H9 (cell line): ENCODE measurements at regions not wholly inside any gene's neighbourhood (a gene's known extent, or its start where the extent isn't known, plus 50 kb on each side); places are given as distances from the start of the nearest gene placed in this dataset.

Experiments
- DNase-seq: peaks from one replicate; pipeline ENCODE4 v3.0.0-alpha.2; 2017
- H2AFZ ChIP-seq: one replicate; pipeline ENCODE4 v1.6.1; 2013; ENCODE audit warnings: mild to moderate bottlenecking, low read length, control low read depth, moderate library complexity
- H2AK5ac ChIP-seq: 2 replicates; pipeline ENCODE4 v1.6.1; 2013; ENCODE audit warnings: low read length, control low read depth, mixed read lengths; ENCODE audit not compliant: insufficient read length
- H2BK120ac ChIP-seq: one replicate; pipeline ENCODE4 v1.6.1; 2013; ENCODE audit warnings: low read depth, mild to moderate bottlenecking, low read length, control low read depth, inconsistent platforms; ENCODE audit not compliant: poor library complexity, severe bottlenecking
- H2BK12ac ChIP-seq: 2 replicates; pipeline ENCODE4 v1.6.1; 2013; ENCODE audit warnings: low read length, control low read depth, mixed read lengths, low read depth; ENCODE audit not compliant: insufficient read length
- H2BK15ac ChIP-seq: 2 replicates; pipeline ENCODE4 v1.6.1; 2013; ENCODE audit warnings: low read depth, low read length, control low read depth
- H2BK20ac ChIP-seq: one replicate; pipeline ENCODE4 v1.6.1; 2013; ENCODE audit warnings: low read depth, mild to moderate bottlenecking, low read length, control low read depth, inconsistent platforms; ENCODE audit not compliant: poor library complexity, severe bottlenecking
- H2BK5ac ChIP-seq: 2 replicates; pipeline ENCODE4 v1.6.1; 2013; ENCODE audit warnings: low read length, control low read depth, mixed read lengths; ENCODE audit not compliant: insufficient read length
- H3K14ac ChIP-seq: 2 replicates; pipeline ENCODE4 v1.6.1; 2013; ENCODE audit warnings: low read length, control low read depth; ENCODE audit not compliant: insufficient read depth
- H3K18ac ChIP-seq: 2 replicates; pipeline ENCODE4 v1.6.1; 2013; ENCODE audit warnings: low read depth, mild to moderate bottlenecking, mixed read lengths, low read length, control low read depth; ENCODE audit not compliant: insufficient read length
- H3K23ac ChIP-seq: 2 replicates; pipeline ENCODE4 v1.6.1; 2013; ENCODE audit warnings: low read length, control low read depth, mixed read lengths, low read depth; ENCODE audit not compliant: insufficient read length
- H3K23me2 ChIP-seq: 2 replicates; pipeline ENCODE4 v1.6.1; 2013; ENCODE audit warnings: low read depth, mild to moderate bottlenecking, mixed read lengths, low read length, control low read depth; ENCODE audit not compliant: insufficient read length, poor library complexity, severe bottlenecking
- H3K27ac ChIP-seq: 2 replicates; pipeline ENCODE4 v1.5.1; 2013; ENCODE audit warnings: low read length, control low read depth, mixed read lengths, low read depth; ENCODE audit not compliant: insufficient read length
- H3K27me3 ChIP-seq: 2 replicates; pipeline ENCODE4 v1.6.1; 2013; ENCODE audit warnings: low read length, control low read depth, inconsistent platforms; ENCODE audit not compliant: insufficient read depth
- H3K4ac ChIP-seq: 2 replicates; pipeline ENCODE4 v1.6.1; 2013; ENCODE audit warnings: low read depth, mild to moderate bottlenecking, control low read depth, inconsistent platforms, low read length, moderate library complexity
- H3K4me1 ChIP-seq: 2 replicates; pipeline ENCODE4 v1.6.1; 2013; ENCODE audit warnings: low read length, control low read depth, inconsistent platforms; ENCODE audit not compliant: insufficient read depth
- H3K4me2 ChIP-seq: 2 replicates; pipeline ENCODE4 v1.6.1; 2013; ENCODE audit warnings: low read length, control low read depth, mixed read lengths; ENCODE audit not compliant: insufficient read length, insufficient read depth
- H3K56ac ChIP-seq: 2 replicates; pipeline ENCODE4 v1.6.1; 2013; ENCODE audit warnings: low read depth, mild to moderate bottlenecking, mixed read lengths, low read length, control low read depth; ENCODE audit not compliant: insufficient read length
- H3K79me1 ChIP-seq: 2 replicates; pipeline ENCODE4 v1.6.1; 2013; ENCODE audit warnings: low read depth, mild to moderate bottlenecking, moderate library complexity, low read length, control low read depth, inconsistent platforms; ENCODE audit not compliant: insufficient read depth, poor library complexity, severe bottlenecking
- H3K79me2 ChIP-seq: 2 replicates; pipeline ENCODE4 v1.6.1; 2013; ENCODE audit warnings: low read length, control low read depth, inconsistent platforms; ENCODE audit not compliant: insufficient read depth
- H3K9ac ChIP-seq: 2 replicates; pipeline ENCODE4 v1.6.1; 2013; ENCODE audit warnings: low read length, control low read depth, mixed read lengths; ENCODE audit not compliant: insufficient read length; ENCODE audit errors: extremely low read depth
- H3K9me3 ChIP-seq: one replicate; pipeline ENCODE4 v1.6.1; 2013; ENCODE audit warnings: low read depth, low read length, inconsistent platforms; ENCODE audit not compliant: control insufficient read depth
- H3T11ph ChIP-seq: one replicate; pipeline ENCODE4 v1.6.1; 2013; ENCODE audit warnings: mild to moderate bottlenecking, low read length, control low read depth, inconsistent platforms
- H4K20me1 ChIP-seq: one replicate; pipeline ENCODE4 v1.6.1; 2013; ENCODE audit not compliant: control insufficient read depth, insufficient read length, insufficient read depth
- H4K5ac ChIP-seq: 2 replicates; pipeline ENCODE4 v1.6.1; 2013; ENCODE audit warnings: low read depth, mild to moderate bottlenecking, mixed read lengths, low read length, control low read depth; ENCODE audit not compliant: insufficient read length
- H4K8ac ChIP-seq: replicated peaks from 2 replicates; pipeline ENCODE4 v1.6.1; 2013; ENCODE audit warnings: low read length, control low read depth, mixed read lengths, low read depth; ENCODE audit not compliant: insufficient read length
- H4K91ac ChIP-seq: 2 replicates; pipeline ENCODE4 v1.6.1; 2013; ENCODE audit warnings: low read depth, mild to moderate bottlenecking, moderate library complexity, mixed read lengths, low read length, control low read depth; ENCODE audit not compliant: insufficient read length
- H3K27ac Mint-ChIP-seq, 3 experiments: 2 replicates in 2 of 3; 3 replicates in 1 of 3; pipeline ENCODE4 v1.8.0; 2020 to 2021; ENCODE audit warnings: mixed read lengths in 3 of 3, mild to moderate bottlenecking in 1 of 3, moderate library complexity in 1 of 3
- H3K27me3 Mint-ChIP-seq: 2 replicates; pipeline ENCODE4 v1.8.0; 2021; ENCODE audit warnings: low read depth, mild to moderate bottlenecking, moderate library complexity, mixed read lengths
- H3K36me3 Mint-ChIP-seq, 3 experiments: 2 replicates in 2 of 3; 3 replicates in 1 of 3; pipeline ENCODE4 v1.8.0; 2020 to 2021; ENCODE audit warnings: low read depth in 3 of 3, mixed read lengths in 3 of 3; ENCODE audit not compliant: insufficient read depth in 1 of 3
- H3K4me1 Mint-ChIP-seq, 2 experiments: 2 replicates each; pipeline ENCODE4 v1.8.0; 2020; ENCODE audit warnings: mixed read lengths in 2 of 2
- H3K4me3 Mint-ChIP-seq, 2 experiments: 2 replicates in 1 of 2; 3 replicates in 1 of 2; pipeline ENCODE4 v1.8.0; 2020 to 2021; ENCODE audit warnings: mild to moderate bottlenecking in 2 of 2, mixed read lengths in 2 of 2, moderate library complexity in 1 of 2
- H3K9me3 Mint-ChIP-seq, 2 experiments: 2 replicates in 1 of 2; 3 replicates in 1 of 2; pipeline ENCODE4 v1.8.0; 2020; ENCODE audit warnings: mild to moderate bottlenecking in 2 of 2, mixed read lengths in 2 of 2, moderate library complexity in 1 of 2
- CTCF ChIP-seq: fragments of 200-600 bp; sonication (generic); conservative IDR thresholded peaks from 3 replicates; pipeline ENCODE4 v1.8.0; 2021; ENCODE audit warnings: antibody characterized with exemption, mild to moderate bottlenecking
- WGBS: extraction: QIAGEN DNeasy Blood & Tissue Kit; methylation state at CpG from one replicate; pipeline ENCODE4 v1.1.7; 2013; ENCODE audit warnings: missing lambda C conversion rate, low lambda C conversion rate, mixed read lengths; ENCODE audit not compliant: insufficient read length; ENCODE audit errors: extremely low coverage; 5-methylcytosine and 5-hydroxymethylcytosine counted together

DNA sequence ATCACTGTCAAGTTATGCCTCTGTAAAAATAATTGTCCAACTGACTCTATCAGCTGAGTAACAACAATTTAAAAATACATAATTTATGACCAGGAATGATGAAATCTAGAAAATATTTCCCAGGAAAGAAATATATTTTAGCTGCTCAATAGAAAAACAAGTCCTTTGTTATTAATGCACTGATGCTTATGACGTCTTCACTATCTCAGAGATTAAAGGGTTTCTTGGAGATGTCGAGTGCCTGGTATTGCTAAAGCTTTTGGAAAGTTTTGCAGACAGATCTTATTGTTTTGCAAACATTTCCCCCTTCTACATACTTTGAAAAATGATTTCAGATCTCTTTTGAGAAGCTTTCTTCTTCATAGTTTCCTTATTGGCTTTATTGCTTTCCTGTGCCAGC, 154.6 kb upstream of the RPS6KA3 start:
- Histone ChIP-seq H3K9ac (no peak overlapping the region), H4K5ac (no peak overlapping the region), H3K56ac (no peak overlapping the region), H3K4me1 (no peaks in the 10 kb centered on the region), H3T11ph (no peak overlapping the region), H3K23ac (no peak overlapping the region), H3K18ac (no peak overlapping the region), H3K79me2 (no peaks in the 10 kb centered on the region), H2BK15ac (no peak overlapping the region), H2BK12ac (no peak overlapping the region), H3K4ac (no peak overlapping the region), H3K27me3 (no peaks in the 10 kb centered on the region), H2AK5ac (no peak overlapping the region), H2BK20ac (no peak overlapping the region), H3K4me2 (no peak overlapping the region), H3K14ac (no peak overlapping the region), H2AFZ (no peak overlapping the region), H4K91ac (no peak overlapping the region), H3K9me3 (peaks cover 17% of the 10 kb centered on the region), H2BK5ac (no peak overlapping the region), H3K27ac (no peak overlapping the region), H3K23me2 (no peaks in the 10 kb centered on the region), H4K8ac (no peak overlapping the region), H4K20me1 (no peaks in the 10 kb centered on the region), H2BK120ac (no peak overlapping the region), H3K79me1 (no peaks in the 10 kb centered on the region)
- no peak for DNase-seq
- no peak for TF ChIP-seq CTCF
- Mint-ChIP-seq H3K27me3 (no peaks in the 10 kb centered on the region; the same call in 1 of the 2 replicates), H3K36me3 (peaks cover 0 to 5% (median 0%) of the 10 kb centered on the region in 3 experiments; a peak in 2 of 7 replicates), H3K27ac (no peak overlapping the region), H3K4me3 (no peak overlapping the region), H3K4me1 (no peaks in the 10 kb centered on the region), H3K9me3 (peaks cover 56 to 61% of the 10 kb centered on the region in 2 experiments)
- WGBS = no CpG with 5 or more reads among the region's 2 CpGs
